HEK293 (cell line): ENCODE measurements at regions not wholly inside any gene's neighbourhood (a gene's known extent, or its start where the extent isn't known, plus 50 kb on each side); places are given as distances from the start of the nearest gene placed in this dataset.

ENCODE experiments used
- CTCF ChIA-PET: fragments of 350-600 bp; formaldehyde crosslinking; extraction: SDS; loops from one replicate; lab custom pipeline; 2021; ENCODE audit warnings: antibody characterized with exemption; lab: Yijun Ruan, JAX
- POLR2A ChIA-PET: fragments of 300-600 bp; formaldehyde crosslinking; extraction: SDS; loops from one replicate; lab custom pipeline; 2020; ENCODE audit warnings: antibody characterized with exemption, inconsistent platforms; lab: Yijun Ruan, JAX
- H3K27ac ChIP-seq: fragments of 200-500 bp; sonication (Bioruptor generic); 2 replicates; pipeline ENCODE4 v1.5.1; 2014; ENCODE audit warnings: low read depth, low read length, control low read depth, inconsistent platforms; ENCODE audit errors: extremely low read depth
- H3K36me3 ChIP-seq, 2 experiments: fragments of 200-500 bp in 1 of 2; sonication (Bioruptor generic) in 1 of 2; 1 replicate in 1 of 2; 2 replicates in 1 of 2; pipeline ENCODE4 v1.5.1; 2014 to 2017; ENCODE audit warnings: inconsistent platforms in 2 of 2, low read length in 2 of 2; ENCODE audit not compliant: control insufficient read depth in 2 of 2, insufficient read depth in 1 of 2
- H3K4me1 ChIP-seq: fragments of 200-500 bp; sonication (Bioruptor generic); 2 replicates; pipeline ENCODE4 v1.5.1; 2014; ENCODE audit warnings: mild to moderate bottlenecking, low read length, inconsistent platforms; ENCODE audit not compliant: control insufficient read depth, insufficient read depth
- H3K4me3 ChIP-seq: 2 replicates; pipeline ENCODE4 v1.5.1; 2011; ENCODE audit warnings: low read depth, mild to moderate bottlenecking, control low read depth, low read length, moderate library complexity
- H3K9me3 ChIP-seq: fragments of 200-500 bp; sonication (Bioruptor generic); 2 replicates; pipeline ENCODE4 v1.5.1; 2014; ENCODE audit warnings: low read depth, low read length, inconsistent platforms; ENCODE audit not compliant: control insufficient read depth, insufficient read depth
- GFI1B ChIP-seq: fragments of 450-650 bp; formaldehyde crosslinking; IDR thresholded peaks from 2 replicates; pipeline ENCODE4 v1.5.1; 2016; ENCODE audit warnings: missing biosample characterization, missing genetic modification characterization
- HOXC10 ChIP-seq: sonication (generic); formaldehyde crosslinking; IDR thresholded peaks from 2 replicates; pipeline ENCODE4 v1.8.1; 2023; ENCODE audit warnings: mild to moderate bottlenecking, missing genetic modification reagents
- IKZF3 ChIP-seq: fragments of 450-650 bp; IDR thresholded peaks from 2 replicates; pipeline ENCODE4 v1.5.0; 2018; ENCODE audit warnings: missing biosample characterization, mild to moderate bottlenecking, missing genetic modification characterization, moderate library complexity
- OSR2 ChIP-seq: fragments of 450-650 bp; formaldehyde crosslinking; IDR thresholded peaks from 2 replicates; pipeline ENCODE4 v1.5.1; 2016; ENCODE audit warnings: missing biosample characterization, missing genetic modification characterization
- ZFP41 ChIP-seq: fragments of 450-650 bp; formaldehyde crosslinking; IDR thresholded peaks from 2 replicates; pipeline ENCODE4 v1.5.1; 2016; ENCODE audit warnings: missing biosample characterization, missing genetic modification characterization, borderline replicate concordance
- ZNF174 ChIP-seq: fragments of 450-650 bp; formaldehyde crosslinking; IDR thresholded peaks from 2 replicates; pipeline ENCODE4 v1.5.0; 2017; ENCODE audit warnings: missing biosample characterization, mild to moderate bottlenecking, missing genetic modification characterization
- ZNF184 ChIP-seq: fragments of 450-650 bp; IDR thresholded peaks from 2 replicates; pipeline ENCODE4 v1.5.1; 2018; ENCODE audit warnings: missing biosample characterization, mild to moderate bottlenecking, missing genetic modification characterization
- ZNF214 ChIP-seq: fragments of 450-650 bp; formaldehyde crosslinking; IDR thresholded peaks from 2 replicates; pipeline ENCODE4 v1.5.1; 2017; ENCODE audit warnings: missing biosample characterization, mild to moderate bottlenecking, missing genetic modification characterization, borderline replicate concordance
- ZNF266 ChIP-seq: fragments of 450-650 bp; formaldehyde crosslinking; IDR thresholded peaks from 2 replicates; pipeline ENCODE4 v1.5.1; 2016; ENCODE audit warnings: missing biosample characterization, missing genetic modification characterization, low read depth
- ZNF366 ChIP-seq: fragments of 450-650 bp; formaldehyde crosslinking; conservative IDR thresholded peaks from 2 replicates; pipeline ENCODE4 v1.5.1; 2016; ENCODE audit warnings: missing biosample characterization, missing genetic modification characterization
- ZNF433 ChIP-seq: fragments of 450-650 bp; formaldehyde crosslinking; IDR thresholded peaks from 2 replicates; pipeline ENCODE4 v1.5.1; 2016; ENCODE audit warnings: missing biosample characterization, missing genetic modification characterization, low read depth
- ZNF449 ChIP-seq: fragments of 450-650 bp; formaldehyde crosslinking; IDR thresholded peaks from 2 replicates; pipeline ENCODE4 v1.5.1; 2017; ENCODE audit warnings: missing biosample characterization, mild to moderate bottlenecking, missing genetic modification characterization, moderate library complexity
- ZNF501 ChIP-seq: fragments of 450-650 bp; formaldehyde crosslinking; IDR thresholded peaks from 2 replicates; pipeline ENCODE4 v1.5.1; 2016; ENCODE audit warnings: missing biosample characterization, missing genetic modification characterization
- ZNF521 ChIP-seq: fragments of 450-650 bp; formaldehyde crosslinking; IDR thresholded peaks from 2 replicates; pipeline ENCODE4 v1.5.1; 2017; ENCODE audit warnings: missing biosample characterization, mild to moderate bottlenecking, missing genetic modification characterization
- ZNF529 ChIP-seq: fragments of 450-650 bp; formaldehyde crosslinking; IDR thresholded peaks from 2 replicates; pipeline ENCODE4 v1.5.1; 2017; ENCODE audit warnings: missing genetic modification characterization, missing biosample characterization; ENCODE audit not compliant: insufficient replicate concordance
- ZNF549 ChIP-seq: fragments of 450-650 bp; IDR thresholded peaks from 2 replicates; pipeline ENCODE4 v1.5.1; 2018; ENCODE audit warnings: missing biosample characterization, missing genetic modification characterization, mild to moderate bottlenecking, inconsistent platforms, moderate library complexity
- ZNF560 ChIP-seq: fragments of 450-650 bp; formaldehyde crosslinking; IDR thresholded peaks from 2 replicates; pipeline ENCODE4 v1.5.1; 2017; ENCODE audit warnings: missing biosample characterization, missing genetic modification characterization, borderline replicate concordance
- ZNF585B ChIP-seq: fragments of 450-650 bp; formaldehyde crosslinking; IDR thresholded peaks from 2 replicates; pipeline ENCODE4 v1.5.1; 2016; ENCODE audit warnings: missing biosample characterization, missing genetic modification characterization
- ZNF624 ChIP-seq: fragments of 450-650 bp; formaldehyde crosslinking; IDR thresholded peaks from 2 replicates; pipeline ENCODE4 v1.5.1; 2017; ENCODE audit warnings: missing biosample characterization, missing genetic modification characterization
- ZNF707 ChIP-seq: fragments of 450-650 bp; formaldehyde crosslinking; IDR thresholded peaks from 2 replicates; pipeline ENCODE4 v1.5.1; 2016; ENCODE audit warnings: missing biosample characterization, missing genetic modification characterization
- ZNF777 ChIP-seq: fragments of 450-650 bp; formaldehyde crosslinking; IDR thresholded peaks from 2 replicates; pipeline ENCODE4 v1.5.1; 2017; ENCODE audit warnings: missing biosample characterization, missing genetic modification characterization, borderline replicate concordance
- TF ChIP-seq, protein P1 (sequence below): fragments of 450-650 bp; formaldehyde crosslinking; IDR thresholded peaks from 2 replicates; pipeline ENCODE4 v1.5.1; 2016; ENCODE audit warnings: missing biosample characterization, missing genetic modification characterization
- TF ChIP-seq, protein P2 (sequence below): fragments of 450-650 bp; formaldehyde crosslinking; IDR thresholded peaks from 2 replicates; pipeline ENCODE4 v1.5.1; 2016; ENCODE audit warnings: missing biosample characterization, missing genetic modification characterization
- TF ChIP-seq, protein P3 (sequence below): fragments of 450-650 bp; formaldehyde crosslinking; IDR thresholded peaks from 2 replicates; pipeline ENCODE4 v1.5.1; 2016; ENCODE audit warnings: missing biosample characterization, missing genetic modification characterization
- TF ChIP-seq, protein P4 (sequence below): fragments of 450-650 bp; formaldehyde crosslinking; IDR thresholded peaks from 2 replicates; pipeline ENCODE4 v1.5.1; 2016; ENCODE audit warnings: missing biosample characterization, missing genetic modification characterization
- TF ChIP-seq, protein P5 (sequence below): sonication (generic); formaldehyde crosslinking; IDR thresholded peaks from 2 replicates; pipeline ENCODE4 v1.8.1; 2022; ENCODE audit warnings: mild to moderate bottlenecking, moderate library complexity, missing genetic modification reagents

- ChIA-PET CTCF (no interaction called here), POLR2A (no interaction called here)
- Histone ChIP-seq H3K4me3 (no peak overlapping the region), H3K27ac (no peak overlapping the region), H3K4me1 (no peaks in the 10 kb centered on the region), H3K36me3 (no peaks in the 10 kb centered on the region), H3K9me3 (no peaks in the 10 kb centered on the region)
- no peak for TF ChIP-seq ZNF174
- no peak for TF ChIP-seq ZNF585B (tag by site-specific recombination)
- TF ChIP-seq ZNF266 (tag by site-specific recombination) = no peak
- TF ChIP-seq ZNF549 (tag by site-specific recombination) = no peak
- no peak for TF ChIP-seq HOXC10 (CRISPR knock-in tag)
- TF ChIP-seq ZNF449 = no peak
- no peak for TF ChIP-seq ZNF214
- no peak for TF ChIP-seq ZNF433
- TF ChIP-seq, protein P1, sequence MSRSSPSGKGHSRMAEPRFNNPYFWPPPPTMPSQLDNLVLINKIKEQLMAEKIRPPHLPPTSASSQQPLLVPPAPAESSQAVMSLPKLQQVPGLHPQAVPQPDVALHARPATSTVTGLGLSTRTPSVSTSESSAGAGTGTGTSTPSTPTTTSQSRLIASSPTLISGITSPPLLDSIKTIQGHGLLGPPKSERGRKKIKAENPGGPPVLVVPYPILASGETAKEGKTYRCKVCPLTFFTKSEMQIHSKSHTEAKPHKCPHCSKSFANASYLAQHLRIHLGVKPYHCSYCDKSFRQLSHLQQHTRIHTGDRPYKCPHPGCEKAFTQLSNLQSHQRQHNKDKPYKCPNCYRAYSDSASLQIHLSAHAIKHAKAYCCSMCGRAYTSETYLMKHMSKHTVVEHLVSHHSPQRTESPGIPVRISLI (tag by site-specific recombination) = no peak
- TF ChIP-seq ZNF624 (tag by site-specific recombination) = no peak
- no peak for TF ChIP-seq GFI1B (tag by site-specific recombination)
- TF ChIP-seq OSR2 (tag by site-specific recombination) = no peak
- TF ChIP-seq, protein P2, sequence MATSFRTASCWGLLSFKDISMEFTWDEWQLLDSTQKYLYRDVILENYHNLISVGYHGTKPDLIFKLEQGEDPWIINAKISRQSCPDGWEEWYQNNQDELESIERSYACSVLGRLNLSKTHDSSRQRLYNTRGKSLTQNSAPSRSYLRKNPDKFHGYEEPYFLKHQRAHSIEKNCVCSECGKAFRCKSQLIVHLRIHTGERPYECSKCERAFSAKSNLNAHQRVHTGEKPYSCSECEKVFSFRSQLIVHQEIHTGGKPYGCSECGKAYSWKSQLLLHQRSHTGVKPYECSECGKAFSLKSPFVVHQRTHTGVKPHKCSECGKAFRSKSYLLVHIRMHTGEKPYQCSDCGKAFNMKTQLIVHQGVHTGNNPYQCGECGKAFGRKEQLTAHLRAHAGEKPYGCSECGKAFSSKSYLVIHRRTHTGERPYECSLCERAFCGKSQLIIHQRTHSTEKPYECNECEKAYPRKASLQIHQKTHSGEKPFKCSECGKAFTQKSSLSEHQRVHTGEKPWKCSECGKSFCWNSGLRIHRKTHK (tag by site-specific recombination) = no peak
- no peak for TF ChIP-seq ZNF529 (tag by site-specific recombination)
- TF ChIP-seq, protein P3, sequence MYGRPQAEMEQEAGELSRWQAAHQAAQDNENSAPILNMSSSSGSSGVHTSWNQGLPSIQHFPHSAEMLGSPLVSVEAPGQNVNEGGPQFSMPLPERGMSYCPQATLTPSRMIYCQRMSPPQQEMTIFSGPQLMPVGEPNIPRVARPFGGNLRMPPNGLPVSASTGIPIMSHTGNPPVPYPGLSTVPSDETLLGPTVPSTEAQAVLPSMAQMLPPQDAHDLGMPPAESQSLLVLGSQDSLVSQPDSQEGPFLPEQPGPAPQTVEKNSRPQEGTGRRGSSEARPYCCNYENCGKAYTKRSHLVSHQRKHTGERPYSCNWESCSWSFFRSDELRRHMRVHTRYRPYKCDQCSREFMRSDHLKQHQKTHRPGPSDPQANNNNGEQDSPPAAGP (tag by site-specific recombination) = no peak
- no peak for TF ChIP-seq ZNF501 (tag by site-specific recombination)
Observed at GRCh38 chr20:57818418-57819181, 108.8 kb upstream of the PMEPA1 start.

DNA sequence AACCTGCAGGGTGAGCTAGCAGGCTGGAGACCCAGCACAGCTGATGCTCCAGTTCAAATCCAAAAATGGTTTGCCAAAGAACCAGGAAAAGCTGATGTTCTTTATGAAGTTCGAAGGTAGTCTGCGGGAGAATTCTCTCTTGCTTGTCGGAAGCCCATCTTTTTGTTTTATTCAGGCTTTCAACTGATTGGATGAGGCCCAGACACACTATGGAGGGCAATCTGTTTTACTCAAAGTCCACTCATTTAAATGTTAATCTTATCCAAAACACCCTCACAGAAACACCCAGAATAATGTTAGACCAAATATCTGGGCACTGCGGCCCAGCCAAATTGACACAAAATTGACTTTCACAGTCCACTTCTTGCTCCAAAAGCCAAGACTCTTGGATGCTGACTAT, 105.6 kb upstream of the PMEPA1 start:
- ChIA-PET CTCF (no interaction called here), POLR2A (no interaction called here)
- no peaks in the 10 kb centered on the region for H3K36me3 ChIP-seq
- H3K27ac ChIP-seq = no peak overlapping the region
- no peaks in the 10 kb centered on the region for H3K9me3 ChIP-seq
- no peak overlapping the region for H3K4me3 ChIP-seq
- H3K4me1 ChIP-seq = no peaks in the 10 kb centered on the region
- TF ChIP-seq ZFP41 (no peak), ZNF366 (tag by site-specific recombination) (no peak), ZNF521 (no peak), IKZF3 (tag by site-specific recombination) (no peak), ZNF184 (tag by site-specific recombination) (no peak), ZNF707 (tag by site-specific recombination) (no peak), ZNF560 (tag by site-specific recombination) (no peak), GFI1B (tag by site-specific recombination) (no peak), ZNF777 (tag by site-specific recombination) (no peak)
- TF ChIP-seq, protein P2 (tag by site-specific recombination) = no peak
- TF ChIP-seq, protein P4, sequence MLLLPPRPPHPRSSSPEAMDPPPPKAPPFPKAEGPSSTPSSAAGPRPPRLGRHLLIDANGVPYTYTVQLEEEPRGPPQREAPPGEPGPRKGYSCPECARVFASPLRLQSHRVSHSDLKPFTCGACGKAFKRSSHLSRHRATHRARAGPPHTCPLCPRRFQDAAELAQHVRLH (tag by site-specific recombination) = no peak
- TF ChIP-seq, protein P5, sequence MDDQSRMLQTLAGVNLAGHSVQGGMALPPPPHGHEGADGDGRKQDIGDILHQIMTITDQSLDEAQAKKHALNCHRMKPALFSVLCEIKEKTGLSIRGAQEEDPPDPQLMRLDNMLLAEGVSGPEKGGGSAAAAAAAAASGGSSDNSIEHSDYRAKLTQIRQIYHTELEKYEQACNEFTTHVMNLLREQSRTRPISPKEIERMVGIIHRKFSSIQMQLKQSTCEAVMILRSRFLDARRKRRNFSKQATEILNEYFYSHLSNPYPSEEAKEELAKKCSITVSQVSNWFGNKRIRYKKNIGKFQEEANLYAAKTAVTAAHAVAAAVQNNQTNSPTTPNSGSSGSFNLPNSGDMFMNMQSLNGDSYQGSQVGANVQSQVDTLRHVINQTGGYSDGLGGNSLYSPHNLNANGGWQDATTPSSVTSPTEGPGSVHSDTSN (CRISPR knock-in tag) = no peak
- TF ChIP-seq, protein P3 (tag by site-specific recombination) = no peak
